ENCODE measurements at regions not wholly inside any gene's neighbourhood (a gene's known extent, or its start where the extent isn't known, plus 50 kb on each side); places are given as distances from the start of the nearest gene placed in this dataset.

GRCh38 chr5:97471951-97472350 is 288.9 kb upstream of the RIOK2 start:
- no peak overlapping the region for H3K4me3 ChIP-seq (ENCODE audit: low read length)
- DNase-seq (ENCODE audit: low read depth) = no peak
- no peak for TF ChIP-seq CTCF (conservative IDR thresholded peaks at IDR 0.05; ENCODE audit: low read length)

GRCh38 chr5:97475847-97476246 is 292.8 kb upstream of the RIOK2 start:
- no peak overlapping the region for H3K4me3 ChIP-seq (ENCODE audit: low read length)
- no peak for DNase-seq (ENCODE audit: low read depth)
- no peak for TF ChIP-seq CTCF (conservative IDR thresholded peaks at IDR 0.05; ENCODE audit: low read length)

- no peak for DNase-seq (ENCODE audit: low read depth)
- H3K4me3 ChIP-seq (ENCODE audit: low read length) = no peak overlapping the region
- TF ChIP-seq CTCF (conservative IDR thresholded peaks at IDR 0.05; ENCODE audit: low read length) = no peak
These were observed 293.9 kb upstream of the RIOK2 start for GRCh38 chr5:97476852-97477534.

- H3K4me3 ChIP-seq (ENCODE audit: low read length) = no peak overlapping the region
- no peak for TF ChIP-seq CTCF (conservative IDR thresholded peaks at IDR 0.05; ENCODE audit: low read length)
- no peak for DNase-seq (ENCODE audit: low read depth)
These were observed 295.4 kb upstream of the RIOK2 start for GRCh38 chr5:97478483-97478882.

- no peak for TF ChIP-seq CTCF (conservative IDR thresholded peaks at IDR 0.05; ENCODE audit: low read length)
- DNase-seq (ENCODE audit: low read depth) = no peak
- no peak overlapping the region for H3K4me3 ChIP-seq (ENCODE audit: low read length)
These were observed 297.3 kb upstream of the RIOK2 start for GRCh38 chr5:97480313-97480712.

GRCh38 chr5:97488126-97488668 is 305.1 kb upstream of the RIOK2 start:
- TF ChIP-seq CTCF (conservative IDR thresholded peaks at IDR 0.05; ENCODE audit: low read length) = no peak
- H3K4me3 ChIP-seq (ENCODE audit: low read length) = no peak overlapping the region
- DNase-seq (ENCODE audit: low read depth) = no peak
